Common myeloid progenitor, CD34-positive (primary cell): ENCODE measurements at regions not wholly inside any gene's neighbourhood (a gene's known extent, or its start where the extent isn't known, plus 50 kb on each side); places are given as distances from the start of the nearest gene placed in this dataset.
"Not testable (repeated sequence)": the region's sequence is repeated elsewhere in the genome, so short reads cannot be mapped to it uniquely, and the experiment has no call there.

Experiments
- CTCF ChIA-PET: fragments of 350-600 bp; sonication (Branson Sonifier 250); formaldehyde crosslinking; loops from one replicate; lab custom pipeline; 2021; ENCODE audit warnings: antibody characterized with exemption; lab: Charles Lee
- POLR2A ChIA-PET: fragments of 350-600 bp; sonication (Branson Sonifier 250); formaldehyde crosslinking; loops from one replicate; lab custom pipeline; 2021; ENCODE audit warnings: antibody characterized with exemption; lab: Charles Lee
- DNase-seq, 3 donors: peaks; one replicate each; pipeline versions ENCODE4 v3.0.0 to v3.0.0-alpha.2; 2013
- H3K27ac ChIP-seq, 2 experiments: 1 replicate in 1 of 2; 2 replicates in 1 of 2; pipeline ENCODE4 v1.7.0; 2013; ENCODE audit warnings: inconsistent platforms in 2 of 2, low read length in 2 of 2, mild to moderate bottlenecking in 2 of 2, low read depth in 1 of 2, moderate library complexity in 1 of 2; ENCODE audit not compliant: severe bottlenecking in 2 of 2, insufficient read depth in 1 of 2, poor library complexity in 1 of 2
- H3K27me3 ChIP-seq, 5 experiments: replicated peaks in 2 of 5; 1 replicate in 3 of 5; 2 replicates in 2 of 5; pipeline versions ENCODE4 v1.6.1 to v1.7.0; 2013; ENCODE audit warnings: low read length in 4 of 5, mild to moderate bottlenecking in 2 of 5, moderate library complexity in 2 of 5, inconsistent platforms in 1 of 5; ENCODE audit not compliant: insufficient read depth in 5 of 5, control insufficient read depth in 4 of 5
- H3K36me3 ChIP-seq, 4 experiments: 1 replicate in 2 of 4; 2 replicates in 2 of 4; pipeline versions ENCODE4 v1.6.1 to v1.7.0; 2013; ENCODE audit warnings: low read length in 3 of 4, control low read depth in 1 of 4, mild to moderate bottlenecking in 1 of 4; ENCODE audit not compliant: control insufficient read depth in 4 of 4, insufficient read depth in 4 of 4
- H3K4me1 ChIP-seq, 4 experiments: 1 replicate in 3 of 4; 2 replicates in 1 of 4; pipeline versions ENCODE4 v1.6.1 to v1.7.1; 2013; ENCODE audit warnings: low read length in 3 of 4, mild to moderate bottlenecking in 3 of 4, control low read depth in 1 of 4, inconsistent platforms in 1 of 4, moderate library complexity in 1 of 4; ENCODE audit not compliant: control insufficient read depth in 4 of 4, insufficient read depth in 4 of 4; ENCODE audit errors: control extremely low read depth in 1 of 4
- H3K4me3 ChIP-seq, 7 experiments: 1 replicate in 4 of 7; 2 replicates in 3 of 7; pipeline versions ENCODE4 v1.5.1 to v1.7.0; 2013; ENCODE audit warnings: mild to moderate bottlenecking in 7 of 7, low read length in 6 of 7, moderate library complexity in 6 of 7, inconsistent platforms in 2 of 7, low read depth in 2 of 7, control low read depth in 1 of 7; ENCODE audit not compliant: insufficient read depth in 4 of 7, control insufficient read depth in 1 of 7; ENCODE audit errors: extremely low read depth in 1 of 7
- H3K9me3 ChIP-seq, 5 experiments: 1 replicate in 4 of 5; 2 replicates in 1 of 5; pipeline versions ENCODE4 v1.6.1 to v1.7.1; 2013; ENCODE audit warnings: low read length in 4 of 5, mild to moderate bottlenecking in 2 of 5, inconsistent platforms in 1 of 5, low read depth in 1 of 5, moderate library complexity in 1 of 5; ENCODE audit not compliant: control insufficient read depth in 4 of 5, insufficient read depth in 2 of 5; ENCODE audit errors: control extremely low read depth in 1 of 5
- WGBS: methylation state at CpG from one replicate; pipeline ENCODE4 v1.1.5; 2013; ENCODE audit not compliant: insufficient coverage; 5-methylcytosine and 5-hydroxymethylcytosine counted together

DNA sequence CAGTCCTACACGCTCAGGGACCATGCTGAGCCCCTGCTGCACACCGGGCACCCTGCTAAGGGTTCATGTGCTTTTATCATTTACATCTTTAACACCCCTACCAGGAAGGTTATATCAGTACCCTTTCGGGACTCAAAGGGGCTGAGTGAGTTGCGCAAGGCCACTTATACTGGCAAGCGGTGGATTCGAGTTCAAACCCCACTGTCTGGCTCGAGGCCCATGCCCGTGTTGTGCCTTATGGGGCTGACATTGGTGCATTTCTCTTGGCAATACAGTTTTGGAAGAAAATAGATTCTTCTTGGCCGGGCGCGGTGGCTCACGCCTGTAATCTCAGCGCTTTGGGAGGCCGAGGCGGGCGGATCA lies 69.5 kb upstream of the MAP4K4 start:
- Histone ChIP-seq H3K27ac (no peak overlapping the region), H3K4me3 (no peak overlapping the region), H3K4me1 (peaks cover 0 to 7% (median 5%) of the 10 kb centered on the region in 4 experiments), H3K36me3 (no peaks in the 10 kb centered on the region), H3K9me3 (peaks cover 0 to 2% (median 0%) of the 10 kb centered on the region in 5 experiments), H3K27me3 (peaks cover 0 to 15% (median 0%) of the 10 kb centered on the region in 5 experiments)
- ChIA-PET CTCF (interaction anchor here (1.5 kb wide), 1 partner anchor 9 kb away, joined by 4 read pairs; no protein-coding TSS in a partner anchor), POLR2A (no interaction called here)
- no peak for DNase-seq
- WGBS = 92% methylated on average over 8 of the region's 16 CpGs

DNA sequence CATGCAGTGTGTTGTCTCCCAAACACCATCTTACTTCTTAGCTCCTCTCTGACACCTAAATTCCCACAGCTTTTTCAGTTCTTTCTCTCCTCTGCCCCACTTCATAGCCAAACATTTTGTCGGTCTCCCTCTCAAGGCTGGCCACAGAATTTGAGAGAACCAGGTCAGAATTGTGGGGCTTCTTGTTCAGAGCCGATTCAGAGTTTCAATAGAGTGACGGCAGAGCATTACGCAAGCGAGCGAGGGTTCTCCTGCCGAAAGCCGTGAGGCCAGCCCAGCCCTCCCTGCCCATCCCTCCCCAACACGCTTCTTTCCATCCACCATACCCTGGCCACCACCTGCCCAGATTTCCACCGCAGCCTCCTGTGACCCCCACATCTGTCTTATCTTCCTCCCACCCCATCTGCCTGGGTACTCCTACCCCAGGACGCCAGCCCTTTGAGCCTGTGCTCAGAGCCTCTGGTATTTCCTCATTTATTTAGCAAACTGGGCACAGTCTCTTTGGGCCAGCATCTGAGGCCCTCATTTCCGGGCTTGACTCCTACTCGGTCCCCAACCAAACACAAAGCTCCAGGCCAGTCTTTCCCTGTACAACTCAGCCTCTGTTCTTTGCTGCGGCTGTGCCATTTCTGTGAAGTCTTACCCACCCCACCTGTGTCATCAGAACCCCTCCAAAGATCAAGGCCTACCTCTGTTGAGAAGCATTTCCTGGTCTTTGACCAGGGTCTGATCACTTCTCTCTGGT lies 70.0 kb upstream of the MAP4K4 start:
- 85% methylated on average over 14 of the region's 14 CpGs for WGBS
- no peak for DNase-seq
- CTCF ChIA-PET = interaction anchor here (1.5 kb wide), 1 partner anchor 9 kb away, joined by 4 read pairs; no protein-coding TSS in a partner anchor
- POLR2A ChIA-PET = no interaction called here
- no peak overlapping the region for H3K4me3 ChIP-seq
- peaks cover 0 to 15% (median 0%) of the 10 kb centered on the region in 5 experiments for H3K27me3 ChIP-seq
- H3K4me1 ChIP-seq = peaks cover 3 to 11% (median 9%) of the 10 kb centered on the region in 4 experiments
- no peaks in the 10 kb centered on the region for H3K36me3 ChIP-seq
- H3K9me3 ChIP-seq = peaks cover 0 to 2% (median 0%) of the 10 kb centered on the region in 5 experiments
- no peak overlapping the region for H3K27ac ChIP-seq

DNA sequence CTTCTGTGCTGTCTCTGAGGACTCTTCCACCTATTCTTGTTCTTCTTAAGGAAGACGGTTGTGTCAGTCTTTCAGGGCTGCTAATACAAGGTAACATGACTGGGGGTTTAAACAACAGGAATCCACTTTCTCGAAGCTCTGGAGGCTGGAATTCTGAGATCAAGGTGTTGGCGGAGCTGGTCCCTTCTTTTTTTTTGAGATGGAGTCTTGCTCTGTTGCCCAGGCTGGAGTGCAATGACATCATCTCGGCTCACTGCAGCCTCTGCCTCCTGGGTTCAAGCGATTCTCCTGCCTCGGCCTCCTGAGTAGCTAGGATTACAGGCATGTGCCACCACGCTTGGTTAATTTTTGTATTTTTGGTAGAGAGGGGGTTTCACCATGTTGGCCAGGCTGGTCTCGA lies 71.7 kb upstream of the MAP4K4 start:
- peaks cover 0 to 15% (median 0%) of the 10 kb centered on the region in 5 experiments for H3K27me3 ChIP-seq
- 98% methylated on average over 5 of the region's 8 CpGs for WGBS
- H3K36me3 ChIP-seq, H3K27ac ChIP-seq, POLR2A ChIA-PET, H3K4me3 ChIP-seq, DNase-seq, H3K9me3 ChIP-seq: not testable (repeated sequence)
- H3K4me1 ChIP-seq = peaks cover 6 to 15% (median 12%) of the 10 kb centered on the region in 4 experiments
- CTCF ChIA-PET = interaction anchor here (0.8 kb wide), 1 partner anchor 82 kb away, joined by 3 read pairs; no protein-coding TSS in a partner anchor

- H3K4me3 ChIP-seq = no peak overlapping the region
- peak in 2 of 3 donors; percentile 22 to 30 for DNase-seq
- ChIA-PET CTCF (interaction anchor here (0.8 to 1.3 kb wide), 3 partner anchors 11 to 238 kb away, joined by 3 read pairs; partner anchors contain the start of gene CREG2), POLR2A (no interaction called here)
- peaks cover 6 to 15% (median 12%) of the 10 kb centered on the region in 4 experiments for H3K4me1 ChIP-seq
- 66% methylated on average over 7 of the region's 7 CpGs for WGBS
- peaks cover 0 to 15% (median 0%) of the 10 kb centered on the region in 5 experiments for H3K27me3 ChIP-seq
- H3K9me3 ChIP-seq = peaks cover 0 to 2% (median 0%) of the 10 kb centered on the region in 5 experiments
- no peaks in the 10 kb centered on the region for H3K36me3 ChIP-seq
- H3K27ac ChIP-seq = no peak overlapping the region
Measured at GRCh38 chr2:101625387-101625786, 72.1 kb upstream of the MAP4K4 start.

- ChIA-PET CTCF (interaction anchor here (0.6 to 1.3 kb wide), 4 partner anchors 11 to 237 kb away, joined by 3 read pairs; partner anchors contain the start of gene CREG2), POLR2A (no interaction called here)
- Histone ChIP-seq H3K4me3 (no peak overlapping the region), H3K9me3 (peaks cover 0 to 2% (median 0%) of the 10 kb centered on the region in 5 experiments), H3K27ac (no peak overlapping the region), H3K36me3 (no peaks in the 10 kb centered on the region), H3K27me3 (peaks cover 0 to 15% (median 0%) of the 10 kb centered on the region in 5 experiments), H3K4me1 (peaks cover 6 to 18% (median 13%) of the 10 kb centered on the region in 4 experiments)
- no peak for DNase-seq
- WGBS = 71% methylated on average over 10 of the region's 14 CpGs
Measured at GRCh38 chr2:101624706-101625332, 72.7 kb upstream of the MAP4K4 start.

DNA sequence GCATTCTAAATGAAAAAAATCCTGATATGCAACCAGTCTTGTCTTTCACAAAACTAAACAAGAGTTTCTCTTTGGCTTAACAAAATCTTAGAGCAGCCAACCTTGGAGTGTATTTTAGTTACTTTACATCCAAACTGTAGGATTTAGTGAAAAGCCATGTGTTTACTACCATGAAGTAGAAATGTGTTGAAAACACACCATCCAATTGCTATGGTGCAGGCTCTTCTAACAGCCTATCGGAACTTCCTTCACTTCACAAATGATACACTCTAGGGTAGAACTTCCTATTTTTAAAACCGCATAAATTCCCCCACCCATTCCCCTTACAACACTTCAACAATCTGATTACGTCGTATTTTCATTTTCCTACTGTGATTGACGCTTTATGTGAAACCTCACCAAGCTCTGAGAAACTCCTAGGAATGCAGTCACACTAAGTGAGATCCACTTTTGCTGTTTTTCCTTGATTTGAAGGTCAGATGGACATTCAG lies 74.4 kb upstream of the MAP4K4 start:
- Histone ChIP-seq H3K27me3 (peaks cover 0 to 13% (median 0%) of the 10 kb centered on the region in 5 experiments), H3K4me3 (peak overlapping the region in 1 of 7 experiments; percentile 4), H3K36me3 (no peaks in the 10 kb centered on the region), H3K4me1 (peaks cover 17 to 35% (median 22%) of the 10 kb centered on the region in 4 experiments), H3K9me3 (peaks cover 0 to 2% (median 0%) of the 10 kb centered on the region in 5 experiments), H3K27ac (no peak overlapping the region)
- ChIA-PET POLR2A (no interaction called here), CTCF (no interaction called here)
- WGBS = 2% methylated on average over 4 of the region's 5 CpGs
- peak; percentile 77 to 92 (median 92) for DNase-seq
